ENCODE measurements at regions not wholly inside any gene's neighbourhood (a gene's known extent, or its start where the extent isn't known, plus 50 kb on each side); places are given as distances from the start of the nearest gene placed in this dataset.

DNA sequence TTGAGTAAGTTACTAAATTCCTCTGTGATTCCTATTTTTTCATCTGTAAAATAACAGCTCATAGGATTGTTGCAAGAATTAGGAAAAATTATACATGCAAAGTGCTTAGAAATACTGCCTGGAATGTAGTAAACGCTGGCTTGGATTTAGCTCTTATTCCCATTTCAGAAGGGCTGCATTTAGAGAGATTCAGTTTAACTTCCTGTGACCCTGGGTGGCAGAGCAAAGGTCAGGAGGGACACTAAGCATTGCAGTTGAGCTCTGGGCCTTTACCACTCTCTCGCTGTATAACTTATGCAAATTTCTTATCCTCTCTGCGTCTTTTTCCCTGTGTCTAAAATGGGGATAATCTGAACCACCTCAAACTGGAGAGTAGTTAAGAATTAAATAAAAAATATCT, 241.0 kb upstream of the POU3F1 start:
- DNase-seq (no peak), ATAC-seq (no peak)
- peaks cover 9% of the 10 kb centered on the region for H3K27me3 ChIP-seq (ENCODE audit: low read depth)
- no peaks in the 10 kb centered on the region for H3K36me3 ChIP-seq
- intact Hi-C loops (cut with DNase I), result no loop called here
- no peak overlapping the region for H3K4me3 ChIP-seq
- TF ChIP-seq, protein P1, sequence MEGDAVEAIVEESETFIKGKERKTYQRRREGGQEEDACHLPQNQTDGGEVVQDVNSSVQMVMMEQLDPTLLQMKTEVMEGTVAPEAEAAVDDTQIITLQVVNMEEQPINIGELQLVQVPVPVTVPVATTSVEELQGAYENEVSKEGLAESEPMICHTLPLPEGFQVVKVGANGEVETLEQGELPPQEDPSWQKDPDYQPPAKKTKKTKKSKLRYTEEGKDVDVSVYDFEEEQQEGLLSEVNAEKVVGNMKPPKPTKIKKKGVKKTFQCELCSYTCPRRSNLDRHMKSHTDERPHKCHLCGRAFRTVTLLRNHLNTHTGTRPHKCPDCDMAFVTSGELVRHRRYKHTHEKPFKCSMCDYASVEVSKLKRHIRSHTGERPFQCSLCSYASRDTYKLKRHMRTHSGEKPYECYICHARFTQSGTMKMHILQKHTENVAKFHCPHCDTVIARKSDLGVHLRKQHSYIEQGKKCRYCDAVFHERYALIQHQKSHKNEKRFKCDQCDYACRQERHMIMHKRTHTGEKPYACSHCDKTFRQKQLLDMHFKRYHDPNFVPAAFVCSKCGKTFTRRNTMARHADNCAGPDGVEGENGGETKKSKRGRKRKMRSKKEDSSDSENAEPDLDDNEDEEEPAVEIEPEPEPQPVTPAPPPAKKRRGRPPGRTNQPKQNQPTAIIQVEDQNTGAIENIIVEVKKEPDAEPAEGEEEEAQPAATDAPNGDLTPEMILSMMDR (IDR thresholded peaks at IDR 0.05), result no peak
- no peak overlapping the region for H3K27ac ChIP-seq
- no peaks in the 10 kb centered on the region for H3K9me3 ChIP-seq
- no peaks in the 10 kb centered on the region for H3K4me1 ChIP-seq

DNA sequence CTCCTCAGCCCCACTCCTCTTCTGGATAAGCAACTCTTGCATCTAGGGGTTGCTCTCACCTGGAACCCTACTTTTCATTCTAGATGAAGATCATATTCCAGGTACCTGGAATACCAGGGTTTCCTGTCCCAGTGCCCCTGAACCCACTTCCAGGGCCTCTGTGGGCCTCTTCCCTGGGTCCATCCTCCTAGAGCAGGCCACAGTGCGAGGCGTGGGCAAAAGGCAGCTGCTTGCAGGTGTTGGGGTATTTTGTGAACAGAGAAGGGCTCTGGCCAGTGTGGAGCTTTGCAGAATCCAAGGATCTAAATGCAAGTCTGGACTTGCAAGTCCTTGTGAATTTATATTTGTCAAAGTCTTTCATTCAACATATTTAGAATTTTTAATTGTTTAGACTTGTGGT, 240.4 kb upstream of the POU3F1 start:
- Histone ChIP-seq H3K27ac (no peak overlapping the region), H3K36me3 (no peaks in the 10 kb centered on the region), H3K9me3 (no peaks in the 10 kb centered on the region), H3K4me3 (no peak overlapping the region), H3K4me1 (no peaks in the 10 kb centered on the region), H3K27me3 (ENCODE audit: low read depth) (peaks cover 4% of the 10 kb centered on the region)
- DNase-seq (no peak), ATAC-seq (no peak)
- TF ChIP-seq, protein P1 (IDR thresholded peaks at IDR 0.05), result no peak
- intact Hi-C loops (cut with DNase I), result no loop called here

DNA sequence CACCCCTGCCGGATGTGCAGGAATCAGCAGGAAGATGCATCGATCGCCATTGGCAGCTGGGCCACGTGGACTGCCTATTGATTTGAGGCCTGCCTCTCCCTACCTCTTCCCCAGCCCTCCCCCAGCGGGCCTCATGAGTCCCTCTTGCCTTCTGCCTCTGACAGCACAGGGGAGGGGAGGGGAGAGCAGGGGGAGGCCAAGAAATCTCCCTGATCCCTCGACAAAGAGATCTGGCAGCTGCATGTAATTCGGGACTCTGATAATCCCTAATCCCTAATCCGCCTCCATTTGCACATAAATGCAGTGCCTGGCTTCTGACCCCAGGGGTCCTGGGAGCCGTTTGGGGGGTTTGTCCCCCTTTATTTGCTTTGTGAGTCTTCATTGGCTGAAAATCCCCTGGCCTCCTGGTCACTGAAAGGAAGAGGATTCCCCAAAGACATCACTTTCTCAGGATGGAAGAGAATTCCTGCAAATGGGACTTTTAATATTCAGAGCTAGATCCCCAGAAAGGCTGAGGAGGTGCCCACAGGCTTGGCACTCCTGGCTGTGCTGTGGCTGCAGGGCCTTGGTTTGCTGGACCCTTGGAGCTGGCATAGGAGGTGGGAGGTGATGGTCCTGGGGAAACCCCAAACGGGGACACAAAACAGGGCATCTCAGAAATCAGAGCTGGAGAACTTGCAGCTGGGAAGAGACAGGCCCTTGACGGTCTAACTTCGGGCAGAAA, 239.4 kb upstream of the POU3F1 start:
- no peak overlapping the region for H3K27ac ChIP-seq
- H3K4me3 ChIP-seq, result no peak overlapping the region
- DNase-seq, result no peak
- no peaks in the 10 kb centered on the region for H3K9me3 ChIP-seq
- no peak for ATAC-seq
- no peaks in the 10 kb centered on the region for H3K27me3 ChIP-seq (ENCODE audit: low read depth)
- intact Hi-C loops (cut with DNase I), result no loop called here
- no peaks in the 10 kb centered on the region for H3K4me1 ChIP-seq
- no peaks in the 10 kb centered on the region for H3K36me3 ChIP-seq
- TF ChIP-seq, protein P1 (IDR thresholded peaks at IDR 0.05), result no peak

DNA sequence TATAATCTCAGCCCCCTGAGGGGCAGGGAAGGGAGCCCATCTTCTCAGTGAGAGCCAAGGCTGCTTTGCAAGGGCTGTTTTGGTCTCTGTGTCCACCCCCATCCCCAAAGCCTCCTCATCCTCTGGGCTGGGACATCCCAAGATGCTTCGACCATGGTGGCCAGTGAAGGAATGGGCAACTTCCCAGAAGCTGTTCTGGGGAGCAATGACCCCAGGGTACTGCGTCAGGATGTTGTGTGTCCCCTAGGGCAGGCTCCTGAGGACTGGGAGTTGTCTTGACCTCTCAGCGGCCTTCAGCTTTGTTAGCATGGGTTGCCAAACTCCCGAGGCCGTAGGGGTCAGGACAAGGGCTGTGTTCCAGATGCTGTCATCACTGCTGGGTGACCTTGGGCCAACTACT, 238.4 kb upstream of the POU3F1 start:
- H3K27me3 ChIP-seq (ENCODE audit: low read depth), result no peaks in the 10 kb centered on the region
- TF ChIP-seq, protein P1 (IDR thresholded peaks at IDR 0.05), result no peak
- no peaks in the 10 kb centered on the region for H3K36me3 ChIP-seq
- ATAC-seq, result no peak
- intact Hi-C loops (cut with DNase I), result no loop called here
- H3K4me3 ChIP-seq, result no peak overlapping the region
- DNase-seq, result no peak
- H3K4me1 ChIP-seq, result no peaks in the 10 kb centered on the region
- no peaks in the 10 kb centered on the region for H3K9me3 ChIP-seq
- no peak overlapping the region for H3K27ac ChIP-seq

DNA sequence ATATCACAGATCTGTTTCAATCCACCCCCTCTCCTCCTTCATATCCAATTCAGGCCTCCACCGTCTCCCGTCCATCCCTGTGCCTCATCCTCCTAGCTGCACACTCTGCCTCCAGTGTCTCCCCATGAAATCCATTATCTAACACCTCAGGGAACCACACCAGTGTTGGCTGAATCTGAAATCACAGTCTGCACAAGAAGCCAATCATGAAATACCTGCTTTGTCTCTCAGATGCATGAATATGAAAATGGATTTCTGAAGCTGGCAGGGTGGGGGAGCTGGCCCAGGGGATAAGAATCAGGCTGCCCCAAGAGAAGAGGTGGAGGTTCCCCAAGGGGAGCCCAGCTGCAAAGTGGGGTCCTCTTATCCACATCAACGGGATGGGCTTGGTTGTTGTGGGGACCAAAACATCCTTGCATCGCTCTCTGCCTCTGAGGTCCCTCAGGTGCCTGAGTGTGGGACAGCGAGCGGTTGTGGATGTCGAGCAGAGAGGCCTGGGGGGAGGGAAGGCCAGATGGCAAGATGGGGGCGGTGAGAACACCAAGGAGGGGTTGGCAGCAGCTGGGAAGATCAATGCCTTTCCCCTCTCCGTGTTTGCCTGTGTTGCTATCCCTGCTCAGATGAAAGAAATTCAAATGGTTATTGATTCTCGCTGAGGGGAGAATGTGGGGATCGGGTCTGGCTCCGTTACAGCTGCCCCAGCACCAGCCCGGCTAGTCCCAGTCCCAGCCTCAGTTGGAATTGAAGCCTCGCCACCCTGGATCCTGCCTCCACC, 237.3 kb upstream of the POU3F1 start:
- ATAC-seq (no peak), DNase-seq (no peak)
- Histone ChIP-seq H3K36me3 (no peaks in the 10 kb centered on the region), H3K4me3 (no peak overlapping the region), H3K9me3 (peaks cover under 1% of the 10 kb centered on the region), H3K27me3 (ENCODE audit: low read depth) (no peaks in the 10 kb centered on the region), H3K4me1 (no peaks in the 10 kb centered on the region), H3K27ac (no peak overlapping the region)
- intact Hi-C loops (cut with DNase I), result no loop called here
- TF ChIP-seq, protein P1 (IDR thresholded peaks at IDR 0.05), result no peak
